BLaER1 (cell line): ENCODE measurements at regions not wholly inside any gene's neighbourhood (a gene's known extent, or its start where the extent isn't known, plus 50 kb on each side); places are given as distances from the start of the nearest gene placed in this dataset.

Experiments
- H3K27ac ChIP-seq: shearing (Covaris generic); formaldehyde crosslinking; 2 replicates; pipeline ENCODE4 v1.8.1; 2022
- H3K27me3 ChIP-seq: shearing (Covaris generic); formaldehyde crosslinking; 2 replicates; pipeline ENCODE4 v1.8.1; 2022
- H3K36me3 ChIP-seq: shearing (Covaris generic); formaldehyde crosslinking; 2 replicates; pipeline ENCODE4 v1.8.1; 2022
- H3K4me1 ChIP-seq: shearing (Covaris generic); formaldehyde crosslinking; 2 replicates; pipeline ENCODE4 v1.8.1; 2022
- H3K4me2 ChIP-seq: shearing (Covaris generic); formaldehyde crosslinking; 2 replicates; pipeline ENCODE4 v1.8.1; 2022
- H3K4me3 ChIP-seq: shearing (Covaris generic); formaldehyde crosslinking; 2 replicates; pipeline ENCODE4 v1.8.1; 2022
- H3K9ac ChIP-seq: shearing (Covaris generic); formaldehyde crosslinking; 2 replicates; pipeline ENCODE4 v1.8.1; 2022
- H3K9me3 ChIP-seq: shearing (Covaris generic); formaldehyde crosslinking; 2 replicates; pipeline ENCODE4 v1.8.1; 2022
- H4K20me1 ChIP-seq: shearing (Covaris generic); formaldehyde crosslinking; 2 replicates; pipeline ENCODE4 v1.8.1; 2022
- Cebpa-rat ChIP-seq: shearing (Covaris generic); IDR thresholded peaks from 2 replicates; pipeline ENCODE4 v1.8.1; 2022

- no peak overlapping the region for H3K9ac ChIP-seq
- H3K4me1 ChIP-seq, result no peaks in the 10 kb centered on the region
- H3K36me3 ChIP-seq, result no peaks in the 10 kb centered on the region
- no peak for TF ChIP-seq Cebpa-rat
- no peaks in the 10 kb centered on the region; the same call in 1 of the 2 replicates for H3K9me3 ChIP-seq
- H3K4me2 ChIP-seq, result no peak overlapping the region
- no peak overlapping the region for H3K4me3 ChIP-seq
- H3K27me3 ChIP-seq, result no peaks in the 10 kb centered on the region
- H3K27ac ChIP-seq, result no peak overlapping the region
- H4K20me1 ChIP-seq, result no peaks in the 10 kb centered on the region
Measured at GRCh38 chr20:22776369-22776768, 192.0 kb upstream of the FOXA2 start.

- no peaks in the 10 kb centered on the region for H4K20me1 ChIP-seq
- H3K36me3 ChIP-seq, result no peaks in the 10 kb centered on the region
- H3K4me3 ChIP-seq, result no peak overlapping the region
- no peak overlapping the region for H3K27ac ChIP-seq
- no peaks in the 10 kb centered on the region; the same call in 1 of the 2 replicates for H3K9me3 ChIP-seq
- no peaks in the 10 kb centered on the region for H3K27me3 ChIP-seq
- H3K4me1 ChIP-seq, result no peaks in the 10 kb centered on the region
- H3K9ac ChIP-seq, result no peak overlapping the region
- H3K4me2 ChIP-seq, result no peak overlapping the region
- TF ChIP-seq Cebpa-rat, result no peak
Measured at GRCh38 chr20:22779878-22780277, 195.5 kb upstream of the FOXA2 start.

GRCh38 chr20:22781869-22782268, 197.5 kb upstream of the FOXA2 start:
- H3K27ac ChIP-seq, result no peak overlapping the region
- no peaks in the 10 kb centered on the region for H3K27me3 ChIP-seq
- no peaks in the 10 kb centered on the region for H3K36me3 ChIP-seq
- no peak overlapping the region for H3K4me2 ChIP-seq
- no peaks in the 10 kb centered on the region for H4K20me1 ChIP-seq
- H3K9ac ChIP-seq, result no peak overlapping the region
- H3K9me3 ChIP-seq, result no peaks in the 10 kb centered on the region
- H3K4me3 ChIP-seq, result no peak overlapping the region
- TF ChIP-seq Cebpa-rat, result no peak
- H3K4me1 ChIP-seq, result no peaks in the 10 kb centered on the region

- no peaks in the 10 kb centered on the region for H3K36me3 ChIP-seq
- no peak overlapping the region for H3K27ac ChIP-seq
- no peaks in the 10 kb centered on the region for H4K20me1 ChIP-seq
- no peaks in the 10 kb centered on the region for H3K4me1 ChIP-seq
- H3K27me3 ChIP-seq, result no peaks in the 10 kb centered on the region
- no peak overlapping the region for H3K9ac ChIP-seq
- no peak overlapping the region for H3K4me2 ChIP-seq
- H3K9me3 ChIP-seq, result no peaks in the 10 kb centered on the region
- no peak for TF ChIP-seq Cebpa-rat
- H3K4me3 ChIP-seq, result no peak overlapping the region
Measured at GRCh38 chr20:22789676-22790075, 205.3 kb upstream of the FOXA2 start.

GRCh38 chr20:22791396-22791795, 207.0 kb upstream of the FOXA2 start:
- no peak for TF ChIP-seq Cebpa-rat
- H3K27ac ChIP-seq, result no peak overlapping the region
- no peaks in the 10 kb centered on the region for H3K4me1 ChIP-seq
- H3K4me2 ChIP-seq, result no peak overlapping the region
- no peaks in the 10 kb centered on the region for H4K20me1 ChIP-seq
- H3K4me3 ChIP-seq, result no peak overlapping the region
- no peak overlapping the region for H3K9ac ChIP-seq
- H3K36me3 ChIP-seq, result no peaks in the 10 kb centered on the region
- H3K9me3 ChIP-seq, result no peaks in the 10 kb centered on the region
- no peaks in the 10 kb centered on the region for H3K27me3 ChIP-seq

GRCh38 chr20:22791877-22792525, 207.6 kb upstream of the FOXA2 start:
- no peak overlapping the region for H3K27ac ChIP-seq
- H3K4me1 ChIP-seq, result no peaks in the 10 kb centered on the region
- no peak overlapping the region for H3K4me2 ChIP-seq
- no peaks in the 10 kb centered on the region for H4K20me1 ChIP-seq
- H3K9me3 ChIP-seq, result no peaks in the 10 kb centered on the region
- H3K4me3 ChIP-seq, result no peak overlapping the region
- H3K27me3 ChIP-seq, result no peaks in the 10 kb centered on the region
- no peaks in the 10 kb centered on the region for H3K36me3 ChIP-seq
- H3K9ac ChIP-seq, result no peak overlapping the region
- TF ChIP-seq Cebpa-rat, result no peak

- peaks cover 15% of the 10 kb centered on the region for H3K4me1 ChIP-seq
- TF ChIP-seq Cebpa-rat, result no peak
- no peak overlapping the region for H3K27ac ChIP-seq
- no peak overlapping the region for H3K4me3 ChIP-seq
- H3K4me2 ChIP-seq, result no peak overlapping the region
- no peaks in the 10 kb centered on the region for H4K20me1 ChIP-seq
- no peaks in the 10 kb centered on the region for H3K36me3 ChIP-seq
- no peaks in the 10 kb centered on the region for H3K9me3 ChIP-seq
- H3K27me3 ChIP-seq, result no peaks in the 10 kb centered on the region
- H3K9ac ChIP-seq, result no peak overlapping the region
Measured at GRCh38 chr20:22794200-22794599, 209.8 kb upstream of the FOXA2 start.

- Histone ChIP-seq H3K27ac (no peak overlapping the region), H3K27me3 (no peaks in the 10 kb centered on the region), H3K36me3 (no peaks in the 10 kb centered on the region), H3K4me2 (no peak overlapping the region), H3K4me3 (no peak overlapping the region), H3K9me3 (no peaks in the 10 kb centered on the region), H3K4me1 (peaks cover 20% of the 10 kb centered on the region), H4K20me1 (no peaks in the 10 kb centered on the region), H3K9ac (no peak overlapping the region)
- no peak for TF ChIP-seq Cebpa-rat
Measured at GRCh38 chr20:22795433-22795832, 211.1 kb upstream of the FOXA2 start.

- Histone ChIP-seq H3K4me2 (no peak overlapping the region), H3K4me3 (no peak overlapping the region), H3K27me3 (no peaks in the 10 kb centered on the region), H3K36me3 (no peaks in the 10 kb centered on the region), H3K27ac (no peak overlapping the region), H3K9me3 (no peaks in the 10 kb centered on the region), H4K20me1 (no peaks in the 10 kb centered on the region), H3K9ac (no peak overlapping the region), H3K4me1 (peaks cover 24% of the 10 kb centered on the region)
- no peak for TF ChIP-seq Cebpa-rat
Measured at GRCh38 chr20:22795871-22796270, 211.5 kb upstream of the FOXA2 start.

GRCh38 chr20:22796469-22797077, 212.2 kb upstream of the FOXA2 start:
- no peak overlapping the region for H3K4me2 ChIP-seq
- H3K9ac ChIP-seq, result no peak overlapping the region
- no peaks in the 10 kb centered on the region for H3K27me3 ChIP-seq
- no peaks in the 10 kb centered on the region for H3K36me3 ChIP-seq
- no peaks in the 10 kb centered on the region for H3K9me3 ChIP-seq
- no peak for TF ChIP-seq Cebpa-rat
- H4K20me1 ChIP-seq, result no peaks in the 10 kb centered on the region
- no peak overlapping the region for H3K27ac ChIP-seq
- H3K4me3 ChIP-seq, result no peak overlapping the region
- H3K4me1 ChIP-seq, result peaks cover 25% of the 10 kb centered on the region
